HCT116 (cell line): ENCODE measurements at regions not wholly inside any gene's neighbourhood (a gene's known extent, or its start where the extent isn't known, plus 50 kb on each side); places are given as distances from the start of the nearest gene placed in this dataset.

Experiments used
- ATAC-seq: fragments of 200-7000 bp; cut with Tn5 transposase; 2 replicates; pipeline ENCODE4 v1.9.1; 2020; ENCODE audit warnings: mild to moderate bottlenecking, moderate library complexity
- BruUV-seq: library from RNA; stranded (reverse); fragments of 400-500 nt; replicated peaks from 2 replicates; lab custom pipeline; 2021; lab: Mats Ljungman, UMichigan
- CTCF ChIA-PET: fragments of 300-600 bp; sonication (Branson Sonifier 250); formaldehyde crosslinking; loops from one replicate; lab custom pipeline; 2021; ENCODE audit warnings: antibody characterized with exemption; lab: Charles Lee
- POLR2A ChIA-PET: fragments of 300-600, 350-600 bp; sonication (Branson Sonifier 250); formaldehyde crosslinking; loops from one replicate; lab custom pipeline; 2021; ENCODE audit warnings: antibody characterized with exemption; lab: Charles Lee
- RAD21 ChIA-PET, 2 experiments: fragments of 300-600 bp; sonication (Branson Sonifier 250); formaldehyde crosslinking; loops; one replicate each; lab custom pipeline; 2023; ENCODE audit warnings: low total read pairs in 2 of 2; ENCODE audit not compliant: uncharacterized antibody in 2 of 2, unreplicated experiment in 2 of 2, low non-redundant PET in 1 of 2; lab: Charles Lee
- DNase-seq: peaks from one replicate; pipeline ENCODE4 v3.0.0-alpha.2; 2010; ENCODE audit warnings: low read depth, low spot score
- H2AFZ ChIP-seq: fragments of 200-600 bp; shearing (Covaris generic), sonication (generic); 2 replicates; pipeline ENCODE4 v1.6.1; 2017; ENCODE audit warnings: low read depth, mixed run types, mixed read lengths, antibody characterized with exemption, low read length; ENCODE audit not compliant: poor library complexity, severe bottlenecking
- H3K27ac ChIP-seq: 2 replicates; pipeline ENCODE4 v1.5.1; 2012; ENCODE audit warnings: low read depth, low read length
- H3K27me3 ChIP-seq: fragments of 200-600 bp; sonication (generic); 2 replicates; pipeline ENCODE4 v1.6.1; 2016; ENCODE audit warnings: mixed run types, low read length, mixed read lengths; ENCODE audit not compliant: insufficient read depth
- H3K36me3 ChIP-seq, 2 experiments: fragments of 200-500 bp in 1 of 2; fragments of 200-600 bp in 1 of 2; sonication (Bioruptor generic) in 1 of 2; sonication (generic) in 1 of 2; 2 replicates each; pipeline versions ENCODE4 v1.5.1 to v1.6.1; 2014 to 2016; ENCODE audit warnings: low read length in 2 of 2, inconsistent platforms in 1 of 2, mixed read lengths in 1 of 2, mixed run types in 1 of 2; ENCODE audit not compliant: insufficient read depth in 2 of 2, control insufficient read depth in 1 of 2
- H3K4me1 ChIP-seq, 2 experiments: fragments of 200-600 bp in 1 of 2; sonication (generic) in 1 of 2; 2 replicates each; pipeline versions ENCODE4 v1.5.1 to v1.6.1; 2012 to 2017; ENCODE audit warnings: low read length in 2 of 2, inconsistent platforms in 1 of 2, mild to moderate bottlenecking in 1 of 2, mixed read lengths in 1 of 2, mixed run types in 1 of 2, moderate library complexity in 1 of 2; ENCODE audit not compliant: insufficient read depth in 2 of 2, control insufficient read depth in 1 of 2
- H3K4me2 ChIP-seq: fragments of 200-600 bp; sonication (generic); 2 replicates; pipeline ENCODE4 v1.6.1; 2017; ENCODE audit warnings: mixed run types, low read length, mixed read lengths
- H3K4me3 ChIP-seq, 2 experiments: fragments of 200-600 bp in 1 of 2; sonication (generic) in 1 of 2; replicated peaks in 1 of 2; 2 replicates each; pipeline ENCODE4 v1.5.1; 2011 to 2016; ENCODE audit warnings: low read length in 2 of 2, control low read depth in 1 of 2, low read depth in 1 of 2, mild to moderate bottlenecking in 1 of 2, mixed read lengths in 1 of 2, mixed run types in 1 of 2
- H3K79me2 ChIP-seq: fragments of 200-600 bp; sonication (generic); 2 replicates; pipeline ENCODE4 v1.6.1; 2017; ENCODE audit warnings: mild to moderate bottlenecking, mixed run types, low read length, moderate library complexity, mixed read lengths; ENCODE audit not compliant: insufficient read depth
- H3K9ac ChIP-seq: fragments of 200-600 bp; sonication (generic); 2 replicates; pipeline ENCODE4 v1.6.1; 2016; ENCODE audit warnings: low read length, mixed read lengths
- H3K9me2 ChIP-seq: fragments of 200-600 bp; sonication (generic), shearing (Covaris generic); 2 replicates; pipeline ENCODE4 v1.6.1; 2017; ENCODE audit warnings: mixed run types, mild to moderate bottlenecking, moderate library complexity; ENCODE audit not compliant: insufficient read depth
- H3K9me3 ChIP-seq, 2 experiments: fragments of 200-500 bp in 1 of 2; fragments of 200-600 bp in 1 of 2; sonication (Bioruptor generic) in 1 of 2; sonication (generic) in 1 of 2; 2 replicates each; pipeline ENCODE4 v1.6.1; 2014 to 2017; ENCODE audit warnings: low read length in 2 of 2, mixed read lengths in 2 of 2, inconsistent platforms in 1 of 2, low read depth in 1 of 2, mild to moderate bottlenecking in 1 of 2, mixed run types in 1 of 2, moderate library complexity in 1 of 2; ENCODE audit not compliant: control insufficient read depth in 1 of 2, insufficient read depth in 1 of 2
- H4K20me1 ChIP-seq: fragments of 200-600 bp; sonication (generic), shearing (Covaris generic); 2 replicates; pipeline ENCODE4 v1.6.1; 2017; ENCODE audit warnings: mixed run types, mild to moderate bottlenecking, moderate library complexity; ENCODE audit not compliant: insufficient read depth
- CBX3 ChIP-seq: IDR thresholded peaks from 2 replicates; pipeline ENCODE4 v1.6.1; 2012; ENCODE audit warnings: low read depth
- CTCF ChIP-seq, 3 experiments: fragments of 200-600 bp in 1 of 3; sonication (generic) in 1 of 3; IDR thresholded peaks in 2 of 3; conservative IDR thresholded peaks in 1 of 3; 2 replicates each; pipeline ENCODE4 v1.5.1; 2012 to 2017; ENCODE audit warnings: low read depth in 2 of 3, low read length in 2 of 3, antibody characterized with exemption in 1 of 3, borderline replicate concordance in 1 of 3, control low read depth in 1 of 3, mild to moderate bottlenecking in 1 of 3, mixed read lengths in 1 of 3, mixed run types in 1 of 3, moderate library complexity in 1 of 3; ENCODE audit not compliant: insufficient read depth in 1 of 3
- EGR1 ChIP-seq: IDR thresholded peaks from 2 replicates; pipeline ENCODE4 v1.6.1; 2012; ENCODE audit warnings: low read depth
- EZH2 ChIP-seq: fragments of 200-600 bp; sonication (generic); IDR thresholded peaks from 2 replicates; pipeline ENCODE4 v1.6.1; 2017; ENCODE audit warnings: antibody characterized with exemption, mixed run types
- FOSL1 ChIP-seq: IDR thresholded peaks from 2 replicates; pipeline ENCODE4 v1.6.1; 2012; ENCODE audit warnings: low read depth
- JUND ChIP-seq: IDR thresholded peaks from 2 replicates; pipeline ENCODE4 v1.6.1; 2012
- MAX ChIP-seq: IDR thresholded peaks from 2 replicates; pipeline ENCODE4 v1.6.1; 2012
- POLR2A ChIP-seq: IDR thresholded peaks from 2 replicates; pipeline ENCODE4 v1.7.0; 2011; ENCODE audit warnings: borderline replicate concordance; ENCODE audit not compliant: insufficient read depth, insufficient read length; ENCODE audit errors: extremely low read depth
- POLR2AphosphoS5 ChIP-seq: IDR thresholded peaks from 2 replicates; pipeline ENCODE4 v1.6.1; 2011; ENCODE audit warnings: mild to moderate bottlenecking, low read depth, low read length, moderate library complexity
- RAD21 ChIP-seq: IDR thresholded peaks from 2 replicates; pipeline ENCODE4 v1.6.1; 2012; ENCODE audit warnings: low read depth, mild to moderate bottlenecking
- SIN3A ChIP-seq: IDR thresholded peaks from 2 replicates; pipeline ENCODE4 v1.6.1; 2012; ENCODE audit warnings: low read depth
- SP1 ChIP-seq: IDR thresholded peaks from 2 replicates; pipeline ENCODE4 v1.6.1; 2012; ENCODE audit warnings: low read depth
- SRF ChIP-seq: IDR thresholded peaks from 2 replicates; pipeline ENCODE4 v1.6.1; 2012; ENCODE audit warnings: low read depth
- TCF7L2 ChIP-seq: IDR thresholded peaks from 2 replicates; pipeline ENCODE4 v1.7.0; 2011; ENCODE audit warnings: borderline replicate concordance, inconsistent platforms; ENCODE audit not compliant: insufficient read depth, insufficient read length; ENCODE audit errors: extremely low read depth
- YY1 ChIP-seq: IDR thresholded peaks from 2 replicates; pipeline ENCODE4 v1.6.1; 2011; ENCODE audit warnings: low read length, low read depth, moderate library complexity, mild to moderate bottlenecking; ENCODE audit not compliant: insufficient replicate concordance; ENCODE audit errors: extremely low read depth
- ZBTB33 ChIP-seq: IDR thresholded peaks from 2 replicates; pipeline ENCODE4 v1.6.1; 2011; ENCODE audit warnings: mild to moderate bottlenecking, low read length, moderate library complexity; ENCODE audit not compliant: insufficient replicate concordance; ENCODE audit errors: extremely low read depth
- ZNF274 ChIP-seq: fragments of 200-500 bp; sonication (Bioruptor generic); IDR thresholded peaks from 2 replicates; pipeline ENCODE4 v1.6.1; 2014; ENCODE audit warnings: mild to moderate bottlenecking, low read depth, low read length, inconsistent platforms
- intact Hi-C: fragments of 100-400 bp; cut with micrococcal nuclease; formaldehyde crosslinking; loops from 2 replicates; pipeline ENCODE4 v1.10.0; 2022
- TF ChIP-seq, protein P1 (sequence below): IDR thresholded peaks from 2 replicates; pipeline ENCODE4 v1.6.1; 2012; ENCODE audit warnings: low read depth
- TF ChIP-seq, protein P2 (sequence below): IDR thresholded peaks from 2 replicates; pipeline ENCODE4 v1.6.1; 2012

DNA sequence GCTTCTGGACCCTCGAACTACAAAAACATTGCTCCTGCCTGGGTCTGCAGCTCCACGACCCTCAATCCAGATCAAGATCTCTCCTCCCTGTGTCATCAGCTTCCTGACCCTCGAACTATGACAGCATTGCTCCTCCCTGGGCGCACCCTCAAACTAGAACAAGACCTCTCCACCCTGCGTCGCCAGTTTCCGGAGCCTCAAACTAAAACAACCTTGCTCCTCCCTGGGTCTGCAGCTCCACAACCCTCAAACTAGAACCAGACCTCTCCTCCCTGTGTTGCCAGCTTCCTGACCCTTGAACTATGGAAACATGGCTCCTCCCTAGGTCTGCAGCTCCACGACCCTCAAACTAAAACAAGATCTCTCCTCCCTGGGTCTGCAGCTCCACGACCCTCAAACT is 339.7 kb upstream of the SULF2 start:
- DNase-seq = no peak
- ChIA-PET POLR2A (no interaction called here), RAD21 (no interaction called here), CTCF (no interaction called here)
- no peak overlapping the region for H3K27ac ChIP-seq
- BruUV-seq = no TSS peak
- no peak overlapping the region for H3K4me3 ChIP-seq
- no peak overlapping the region for H2AFZ ChIP-seq
- peaks cover 29% of the 10 kb centered on the region; the same call in 1 of the 2 replicates for H3K27me3 ChIP-seq
- no peaks in the 10 kb centered on the region for H3K9me3 ChIP-seq
- no peak for ATAC-seq
- no peak overlapping the region for H3K4me2 ChIP-seq
- H3K9me2 ChIP-seq = no peaks in the 10 kb centered on the region
- no peak for TF ChIP-seq SP1
- TF ChIP-seq ZNF274 = no peak
- TF ChIP-seq JUND = no peak
- TF ChIP-seq CTCF (IDR thresholded peaks at IDR 0.05 in 2 of 3, conservative IDR thresholded peaks at IDR 0.05 in 1 of 3; ENCODE audit: borderline replicate concordance in 1 of 3, insufficient read depth in 1 of 3, low read depth in 2 of 3, low read length in 2 of 3) = no peak
- no peak for TF ChIP-seq SIN3A
- no peak for TF ChIP-seq EGR1
- TF ChIP-seq EZH2 = no peak
- TF ChIP-seq, protein P1, sequence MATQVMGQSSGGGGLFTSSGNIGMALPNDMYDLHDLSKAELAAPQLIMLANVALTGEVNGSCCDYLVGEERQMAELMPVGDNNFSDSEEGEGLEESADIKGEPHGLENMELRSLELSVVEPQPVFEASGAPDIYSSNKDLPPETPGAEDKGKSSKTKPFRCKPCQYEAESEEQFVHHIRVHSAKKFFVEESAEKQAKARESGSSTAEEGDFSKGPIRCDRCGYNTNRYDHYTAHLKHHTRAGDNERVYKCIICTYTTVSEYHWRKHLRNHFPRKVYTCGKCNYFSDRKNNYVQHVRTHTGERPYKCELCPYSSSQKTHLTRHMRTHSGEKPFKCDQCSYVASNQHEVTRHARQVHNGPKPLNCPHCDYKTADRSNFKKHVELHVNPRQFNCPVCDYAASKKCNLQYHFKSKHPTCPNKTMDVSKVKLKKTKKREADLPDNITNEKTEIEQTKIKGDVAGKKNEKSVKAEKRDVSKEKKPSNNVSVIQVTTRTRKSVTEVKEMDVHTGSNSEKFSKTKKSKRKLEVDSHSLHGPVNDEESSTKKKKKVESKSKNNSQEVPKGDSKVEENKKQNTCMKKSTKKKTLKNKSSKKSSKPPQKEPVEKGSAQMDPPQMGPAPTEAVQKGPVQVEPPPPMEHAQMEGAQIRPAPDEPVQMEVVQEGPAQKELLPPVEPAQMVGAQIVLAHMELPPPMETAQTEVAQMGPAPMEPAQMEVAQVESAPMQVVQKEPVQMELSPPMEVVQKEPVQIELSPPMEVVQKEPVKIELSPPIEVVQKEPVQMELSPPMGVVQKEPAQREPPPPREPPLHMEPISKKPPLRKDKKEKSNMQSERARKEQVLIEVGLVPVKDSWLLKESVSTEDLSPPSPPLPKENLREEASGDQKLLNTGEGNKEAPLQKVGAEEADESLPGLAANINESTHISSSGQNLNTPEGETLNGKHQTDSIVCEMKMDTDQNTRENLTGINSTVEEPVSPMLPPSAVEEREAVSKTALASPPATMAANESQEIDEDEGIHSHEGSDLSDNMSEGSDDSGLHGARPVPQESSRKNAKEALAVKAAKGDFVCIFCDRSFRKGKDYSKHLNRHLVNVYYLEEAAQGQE = no peak
- TF ChIP-seq POLR2A = no peak
- no peak for TF ChIP-seq SRF
- TF ChIP-seq CBX3 = no peak
- TF ChIP-seq MAX = no peak
- no peak for TF ChIP-seq RAD21
- TF ChIP-seq TCF7L2 = no peak
- TF ChIP-seq POLR2AphosphoS5 = no peak
- no peak for TF ChIP-seq FOSL1
- no peak for TF ChIP-seq YY1
- TF ChIP-seq ZBTB33 = no peak
- TF ChIP-seq, protein P2, sequence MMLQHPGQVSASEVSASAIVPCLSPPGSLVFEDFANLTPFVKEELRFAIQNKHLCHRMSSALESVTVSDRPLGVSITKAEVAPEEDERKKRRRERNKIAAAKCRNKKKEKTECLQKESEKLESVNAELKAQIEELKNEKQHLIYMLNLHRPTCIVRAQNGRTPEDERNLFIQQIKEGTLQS = no peak
- peaks cover 0 to 3% of the 10 kb centered on the region in 2 experiments; a peak in 1 of 4 replicates for H3K4me1 ChIP-seq
- no peaks in the 10 kb centered on the region for H3K36me3 ChIP-seq
- no peaks in the 10 kb centered on the region for H4K20me1 ChIP-seq
- H3K79me2 ChIP-seq = no peaks in the 10 kb centered on the region
- no peak overlapping the region for H3K9ac ChIP-seq
- intact Hi-C loops = loop anchor here (10.0 kb wide), 1 partner anchor 60 kb away; no protein-coding TSS in a partner anchor
